ENCODE measurements at regions not wholly inside any gene's neighbourhood (a gene's known extent, or its start where the extent isn't known, plus 50 kb on each side); places are given as distances from the start of the nearest gene placed in this dataset.

DNA sequence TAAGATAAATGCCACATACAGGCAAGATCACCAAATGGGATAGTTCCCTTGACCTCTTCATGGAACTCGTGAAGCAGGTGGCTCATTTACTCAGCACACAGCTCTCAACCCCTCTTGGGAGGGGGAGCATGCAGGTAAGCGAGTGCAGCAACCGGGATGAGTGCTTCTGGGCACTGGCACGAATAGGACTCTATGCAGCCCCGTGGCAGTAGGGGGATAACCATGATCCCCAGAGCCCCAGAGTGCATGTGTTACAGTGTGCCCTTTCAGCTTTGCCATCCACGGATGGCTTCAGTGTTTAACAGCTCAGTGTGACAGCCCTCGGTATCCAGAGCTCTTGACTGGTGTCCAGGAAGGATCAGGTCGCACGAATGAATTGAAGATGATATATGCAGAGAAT, 1187.1 kb downstream of the CDH9 start:
- TF ChIP-seq EZH2phosphoT487 (IDR thresholded peaks at IDR 0.05; ENCODE audit: low read length) = no peak
- TF ChIP-seq, protein P1, sequence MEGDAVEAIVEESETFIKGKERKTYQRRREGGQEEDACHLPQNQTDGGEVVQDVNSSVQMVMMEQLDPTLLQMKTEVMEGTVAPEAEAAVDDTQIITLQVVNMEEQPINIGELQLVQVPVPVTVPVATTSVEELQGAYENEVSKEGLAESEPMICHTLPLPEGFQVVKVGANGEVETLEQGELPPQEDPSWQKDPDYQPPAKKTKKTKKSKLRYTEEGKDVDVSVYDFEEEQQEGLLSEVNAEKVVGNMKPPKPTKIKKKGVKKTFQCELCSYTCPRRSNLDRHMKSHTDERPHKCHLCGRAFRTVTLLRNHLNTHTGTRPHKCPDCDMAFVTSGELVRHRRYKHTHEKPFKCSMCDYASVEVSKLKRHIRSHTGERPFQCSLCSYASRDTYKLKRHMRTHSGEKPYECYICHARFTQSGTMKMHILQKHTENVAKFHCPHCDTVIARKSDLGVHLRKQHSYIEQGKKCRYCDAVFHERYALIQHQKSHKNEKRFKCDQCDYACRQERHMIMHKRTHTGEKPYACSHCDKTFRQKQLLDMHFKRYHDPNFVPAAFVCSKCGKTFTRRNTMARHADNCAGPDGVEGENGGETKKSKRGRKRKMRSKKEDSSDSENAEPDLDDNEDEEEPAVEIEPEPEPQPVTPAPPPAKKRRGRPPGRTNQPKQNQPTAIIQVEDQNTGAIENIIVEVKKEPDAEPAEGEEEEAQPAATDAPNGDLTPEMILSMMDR (IDR thresholded peaks at IDR 0.05; ENCODE audit: low read length) = no peak

Measured in MM.1S (cell line).